ENCODE measurements at regions not wholly inside any gene's neighbourhood (a gene's known extent, or its start where the extent isn't known, plus 50 kb on each side); places are given as distances from the start of the nearest gene placed in this dataset.
"Not testable (repeated sequence)": the region's sequence is repeated elsewhere in the genome, so short reads cannot be mapped to it uniquely, and the experiment has no call there.

DNA sequence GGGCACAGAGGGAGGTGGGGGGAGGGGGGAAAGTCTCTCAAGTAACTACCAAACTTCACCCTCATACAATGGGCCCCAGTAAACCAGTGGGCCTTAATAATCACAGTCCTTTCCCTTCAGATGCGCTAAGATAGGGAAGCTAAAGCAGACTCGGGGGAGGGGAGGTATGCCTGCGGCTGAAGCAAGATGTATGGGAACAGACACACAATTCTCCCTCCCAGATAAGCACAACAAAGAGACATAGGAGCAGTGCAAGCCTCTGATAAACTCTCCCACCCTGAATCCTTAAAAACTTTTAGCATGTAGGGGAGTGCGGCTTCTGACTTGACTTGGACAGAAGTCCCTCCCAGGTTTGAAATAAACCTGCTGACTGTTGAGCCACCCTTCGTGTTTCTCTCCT, 54.7 kb downstream of the PROP1 start:
- not testable (repeated sequence) for DNase-seq (ENCODE audit: low spot score)

DNA sequence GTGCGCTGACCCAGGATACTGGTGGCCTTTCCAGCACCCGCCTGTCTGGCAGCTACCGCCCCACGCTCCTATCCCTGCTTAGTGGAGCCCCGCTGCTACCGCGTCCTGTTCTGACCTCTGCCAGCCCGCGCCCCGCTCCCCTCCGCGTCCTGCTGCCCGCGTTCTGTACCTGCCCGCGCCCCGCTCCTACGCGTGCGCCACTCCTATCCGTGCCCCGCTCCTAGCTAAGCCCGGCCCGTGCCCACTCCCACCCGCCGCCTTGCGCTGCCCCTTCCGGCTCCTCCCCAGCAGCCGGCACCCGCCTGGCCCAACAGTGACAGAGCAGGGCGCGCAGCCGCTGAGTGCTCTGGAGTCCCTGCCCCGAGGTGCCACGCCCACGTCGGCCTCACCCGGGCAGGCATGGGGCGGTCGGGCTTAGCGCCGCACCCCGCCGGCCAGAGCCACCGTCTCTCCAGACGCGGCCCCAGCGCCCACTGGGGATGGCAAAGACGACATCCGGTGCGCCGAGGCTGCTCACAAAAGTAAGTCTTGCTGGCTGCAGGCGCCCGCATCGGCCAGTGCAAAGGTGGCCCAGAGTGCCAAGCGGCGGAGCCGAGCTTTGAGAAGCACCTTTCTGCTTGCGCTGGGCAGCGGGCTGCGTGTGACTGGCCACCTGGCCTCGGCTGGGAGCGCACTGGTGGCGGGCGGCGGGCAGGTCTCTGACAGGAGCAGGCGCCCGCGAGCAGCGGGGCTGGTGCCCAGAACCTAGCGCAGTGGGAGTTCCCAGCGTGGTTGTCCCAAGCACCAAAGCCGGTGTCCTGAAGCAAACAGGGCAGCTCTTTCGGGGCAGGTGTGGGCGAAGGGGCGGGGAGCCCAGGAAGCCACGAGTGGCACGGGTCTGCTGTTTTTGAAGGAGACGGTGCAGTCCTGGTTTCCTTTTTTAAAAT, 56.5 kb downstream of the PROP1 start:
- DNase-seq (ENCODE audit: low spot score) = not testable (repeated sequence)

DNA sequence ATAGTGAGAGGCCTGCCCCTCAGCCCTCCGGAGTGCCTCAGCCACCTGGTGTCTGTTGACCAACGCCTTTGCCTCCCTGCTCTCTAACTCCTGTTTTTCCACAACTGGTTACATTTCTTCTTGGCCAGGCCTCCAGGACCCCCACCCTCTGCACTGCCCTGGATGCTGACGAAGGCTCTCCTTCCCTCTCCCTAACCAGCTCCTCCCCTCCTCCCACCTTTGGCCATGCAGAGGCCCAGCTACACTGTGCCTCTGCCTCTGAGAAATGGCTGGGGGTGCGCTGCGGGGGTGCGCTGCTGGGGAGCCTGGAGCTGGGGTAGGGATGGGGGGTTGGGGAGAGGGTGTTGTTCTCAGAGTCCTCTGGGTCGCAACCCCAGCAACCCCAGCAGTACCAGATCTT, 57.3 kb downstream of the PROP1 start:
- DNase-seq (ENCODE audit: low spot score) = not testable (repeated sequence)

DNA sequence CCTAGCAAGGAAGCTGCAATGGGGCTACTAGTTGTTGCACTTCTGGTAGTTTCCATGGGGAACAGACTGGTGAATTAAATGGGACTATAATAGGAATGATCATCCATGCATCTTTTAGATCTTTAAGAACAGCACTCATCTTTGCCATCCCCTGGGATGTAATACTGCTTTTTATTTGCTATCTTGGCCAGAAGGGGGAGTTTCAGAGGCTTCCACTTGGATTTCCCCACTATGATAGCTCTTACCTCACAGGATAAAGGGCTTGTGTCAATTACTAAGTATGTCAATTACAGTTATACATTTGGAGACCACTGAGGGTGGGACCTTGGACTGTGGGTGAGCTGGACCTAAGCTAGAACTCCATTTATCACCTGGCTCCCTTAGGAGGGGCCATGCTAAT, 61.8 kb downstream of the PROP1 start:
- DNase-seq (ENCODE audit: low spot score) = not testable (repeated sequence)

DNA sequence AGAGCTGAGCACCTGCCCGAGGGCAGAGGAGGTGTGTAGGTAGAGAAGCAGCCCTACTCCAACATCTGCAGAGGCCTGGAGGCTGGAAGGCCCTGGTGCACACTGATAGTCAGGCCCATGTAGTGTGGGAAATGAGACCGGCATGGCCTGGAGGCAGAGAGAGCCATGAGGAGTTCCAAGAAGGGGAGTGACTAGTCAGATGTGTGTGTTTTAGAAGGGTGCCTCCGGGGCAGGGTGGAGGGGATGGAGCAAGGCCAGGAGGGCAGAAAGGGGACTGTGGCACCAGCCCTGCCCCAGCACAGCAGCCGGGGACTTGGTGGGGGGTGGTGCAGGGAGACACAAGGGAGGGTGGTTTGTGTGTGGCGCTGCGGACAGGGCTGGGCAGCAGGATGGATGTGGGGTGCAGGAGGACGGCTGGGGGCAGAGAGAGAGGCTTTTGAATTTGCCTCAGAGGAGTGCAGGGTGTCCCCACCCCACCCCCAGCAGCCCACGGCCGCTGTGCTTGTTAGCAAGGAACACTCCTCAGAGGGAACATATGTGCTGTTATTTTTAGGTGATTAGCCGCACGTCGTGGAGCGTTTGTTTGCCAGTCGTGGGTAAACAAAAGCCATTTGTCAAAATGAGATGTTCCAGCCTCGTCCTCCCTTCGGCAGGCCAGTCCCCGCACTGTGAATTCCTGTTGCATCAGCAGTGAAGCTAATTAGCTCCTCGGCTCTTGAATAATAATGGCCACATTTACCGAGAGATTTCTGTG, 65.6 kb downstream of the PROP1 start:
- not testable (repeated sequence) for DNase-seq (ENCODE audit: low spot score)

DNA sequence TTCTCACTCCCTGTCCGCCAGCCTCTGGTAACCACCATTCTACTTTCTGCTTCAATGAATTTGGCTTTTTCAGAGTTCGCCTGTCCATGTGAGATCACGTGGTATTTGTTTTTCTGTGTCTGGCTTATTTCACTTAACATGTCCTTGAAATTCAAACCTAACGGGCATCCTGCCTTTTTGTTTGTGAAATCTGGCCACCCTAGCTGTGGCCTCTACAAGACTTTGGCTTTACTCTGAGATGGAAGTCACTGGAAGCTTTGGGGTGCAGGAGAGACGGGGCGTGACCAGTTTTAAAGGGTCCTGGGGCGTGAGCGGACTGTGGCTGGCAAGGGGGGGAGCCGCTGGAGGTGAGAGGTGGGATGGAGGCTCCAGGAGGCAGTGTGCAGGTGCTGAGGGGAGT, 66.4 kb downstream of the PROP1 start:
- not testable (repeated sequence) for DNase-seq (ENCODE audit: low spot score)

DNA sequence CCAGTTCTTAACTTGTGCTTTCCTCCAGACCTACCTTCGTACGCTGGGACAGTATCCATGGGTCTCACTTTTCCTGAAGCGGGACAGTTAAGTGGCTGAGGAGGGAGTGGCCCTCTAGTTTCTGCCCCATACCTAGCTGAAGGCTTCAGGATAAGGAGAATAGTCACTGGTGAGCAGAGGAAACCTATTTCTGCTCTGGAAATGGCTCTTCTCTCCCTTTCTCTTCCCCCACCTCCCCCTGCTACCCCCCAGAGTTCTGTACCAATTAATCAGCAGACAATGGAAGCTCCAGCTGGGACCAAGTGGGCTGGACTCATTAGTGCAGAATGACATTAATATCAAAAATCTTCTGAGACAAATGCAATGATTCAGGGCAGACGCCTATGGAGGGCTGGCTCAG, 68.5 kb downstream of the PROP1 start:
- not testable (repeated sequence) for DNase-seq (ENCODE audit: low spot score)

DNA sequence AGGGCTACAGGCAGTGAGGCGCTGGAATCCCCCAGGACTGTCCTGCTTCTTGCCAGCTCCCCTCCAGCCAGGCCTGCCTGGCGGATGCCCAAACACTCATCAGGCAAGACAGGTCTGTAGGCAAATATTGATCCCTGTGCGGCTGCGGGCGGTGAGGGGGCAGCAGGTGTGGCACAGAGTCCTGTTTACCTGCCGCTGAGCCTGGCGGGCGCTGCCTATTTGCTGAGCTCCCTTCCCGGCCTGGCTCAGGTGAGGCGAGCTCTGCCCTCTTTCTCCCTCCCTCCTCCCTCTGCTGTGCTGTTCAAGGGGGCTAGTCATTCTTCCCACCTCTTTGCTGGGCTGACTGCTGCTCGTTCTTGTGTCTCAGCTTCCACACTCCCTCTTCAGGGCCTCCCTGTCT, 71.5 kb downstream of the PROP1 start:
- DNase-seq (ENCODE audit: low spot score) = not testable (repeated sequence)

DNA sequence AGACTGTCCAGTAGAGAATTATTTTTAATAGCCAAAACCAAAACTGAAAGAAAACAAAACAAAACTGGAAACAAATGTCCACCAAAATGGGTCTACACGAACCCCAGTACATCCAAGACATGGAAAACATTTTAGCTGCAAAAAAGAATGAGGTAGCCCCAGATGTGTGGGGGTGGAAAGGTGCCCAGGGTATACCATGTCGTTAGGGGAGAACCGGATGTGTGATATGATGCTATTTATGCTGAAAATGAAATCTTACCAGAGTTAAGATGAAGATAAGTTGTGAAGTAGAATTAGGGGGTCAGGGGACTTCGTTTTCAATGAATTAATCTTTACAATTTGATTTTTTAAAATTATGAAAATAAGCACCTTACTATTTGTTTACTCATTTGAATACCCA, 72.2 kb downstream of the PROP1 start:
- not testable (repeated sequence) for DNase-seq (ENCODE audit: low spot score)

DNA sequence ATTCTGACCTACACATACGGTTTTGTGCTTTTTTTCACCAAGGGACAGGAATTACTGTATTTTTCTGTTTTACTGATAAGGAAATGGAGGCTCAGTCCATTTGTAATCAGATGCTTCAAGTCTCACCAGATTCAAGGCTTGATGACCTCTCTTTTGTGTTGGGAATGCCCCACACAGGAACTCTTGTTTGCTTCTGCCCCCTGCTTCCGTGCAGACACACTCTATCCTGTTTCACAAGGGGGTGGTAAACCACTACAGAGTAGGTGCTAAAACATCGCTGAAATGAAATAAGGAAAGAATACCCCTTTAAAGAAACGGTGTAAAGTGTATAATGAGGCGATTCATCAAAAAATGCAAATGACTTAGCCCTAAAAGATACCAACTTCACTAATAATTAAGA, 72.9 kb downstream of the PROP1 start:
- DNase-seq (ENCODE audit: low spot score) = not testable (repeated sequence)

DNA sequence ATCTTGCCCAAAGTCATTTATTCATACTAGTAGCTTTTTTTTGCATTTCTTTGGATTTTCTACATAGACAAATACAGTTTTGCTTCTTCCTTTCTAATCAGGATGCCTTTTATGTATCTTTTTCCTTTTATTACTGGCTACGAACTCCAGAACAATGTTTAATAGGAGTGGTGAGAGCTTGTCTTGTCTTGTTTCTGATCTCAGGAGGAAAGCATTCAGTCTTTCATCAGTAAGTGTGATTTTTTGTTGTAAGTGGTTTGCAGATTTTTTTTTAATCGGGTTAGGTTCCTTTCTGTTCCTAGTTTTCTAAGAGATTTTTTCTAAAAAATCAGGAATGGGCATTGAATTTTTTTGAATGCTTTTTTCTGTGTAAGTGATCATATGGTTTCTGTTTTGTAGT, 86.8 kb downstream of the PROP1 start:
- DNase-seq (ENCODE audit: low spot score) = not testable (repeated sequence)

DNA sequence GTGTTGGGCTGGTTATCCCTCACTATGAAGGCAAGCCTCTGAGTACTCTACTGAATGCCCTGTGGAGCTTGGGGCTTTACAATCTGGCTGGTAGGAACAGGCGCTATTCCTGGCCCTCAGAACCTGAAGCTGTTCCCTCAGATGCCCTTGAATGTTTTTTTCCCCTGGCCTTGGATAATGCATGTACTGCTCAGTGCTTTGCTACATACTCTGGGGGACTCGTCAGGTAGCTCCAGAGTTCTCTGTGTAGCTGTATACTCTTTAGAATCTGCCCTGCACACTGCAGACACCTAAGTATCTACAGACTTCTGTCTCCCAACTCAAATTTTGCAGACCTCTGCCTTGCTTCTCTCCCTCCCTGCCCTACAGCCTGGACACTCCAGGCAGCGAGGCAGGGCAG, 93.2 kb downstream of the PROP1 start:
- DNase-seq (ENCODE audit: low spot score) = not testable (repeated sequence)

DNA sequence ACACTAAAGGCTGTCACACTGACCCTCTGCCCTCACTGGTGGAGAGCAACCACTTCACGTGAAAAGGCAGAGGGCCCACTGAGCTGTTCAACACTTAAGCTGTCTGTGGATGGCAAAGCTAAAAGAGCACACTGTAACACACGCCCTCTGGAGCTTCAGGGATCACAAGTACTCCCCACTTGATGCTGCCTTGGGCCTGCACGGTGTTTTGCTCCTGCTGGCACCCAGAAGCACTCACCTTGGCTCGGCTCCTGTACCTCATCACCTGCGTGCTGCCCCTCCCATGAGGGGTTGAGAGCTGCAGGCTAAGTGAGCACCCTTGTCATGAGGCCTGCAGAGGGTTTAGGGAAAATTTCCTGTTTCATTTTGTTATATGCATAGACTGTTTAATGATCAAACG, 96.0 kb downstream of the PROP1 start:
- DNase-seq (ENCODE audit: low spot score) = not testable (repeated sequence)

DNA sequence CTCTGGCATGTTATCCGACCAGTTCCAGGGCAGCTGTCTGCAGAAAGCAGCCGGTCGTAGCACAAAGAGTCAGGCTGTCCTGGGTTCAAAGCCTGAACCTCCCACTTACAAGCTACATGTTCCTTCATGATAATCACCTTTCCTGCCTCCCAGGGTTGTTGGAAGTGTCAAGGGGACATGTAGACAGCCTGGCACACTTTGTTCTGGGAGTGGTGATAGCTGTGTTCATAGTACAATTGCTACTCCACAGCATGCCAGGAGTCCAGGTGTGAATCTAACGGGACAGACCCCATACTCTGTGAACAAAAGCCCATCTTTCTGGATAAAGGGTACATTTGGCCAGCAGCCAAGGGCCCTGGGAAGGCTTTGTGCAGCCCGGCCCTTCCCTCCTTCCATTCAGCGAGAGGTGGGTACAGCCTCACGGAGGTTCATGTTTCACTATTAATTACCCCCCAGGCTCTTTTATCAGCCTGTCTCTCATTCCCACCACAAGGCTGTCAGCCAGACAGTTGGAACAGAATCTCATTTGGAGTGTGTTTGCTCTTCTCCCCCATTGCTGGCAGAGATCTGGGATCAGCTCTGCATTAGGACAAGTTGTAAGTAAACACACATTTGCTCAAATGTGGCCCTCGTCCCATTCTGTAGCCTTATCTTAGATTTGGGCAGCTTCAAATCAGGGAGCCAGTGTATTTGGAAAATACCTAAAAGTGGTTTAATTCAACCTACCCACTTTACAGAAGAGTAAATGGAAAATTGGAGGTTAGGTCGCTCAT, 101.2 kb downstream of the PROP1 start:
- not testable (repeated sequence) for DNase-seq (ENCODE audit: low spot score)

DNA sequence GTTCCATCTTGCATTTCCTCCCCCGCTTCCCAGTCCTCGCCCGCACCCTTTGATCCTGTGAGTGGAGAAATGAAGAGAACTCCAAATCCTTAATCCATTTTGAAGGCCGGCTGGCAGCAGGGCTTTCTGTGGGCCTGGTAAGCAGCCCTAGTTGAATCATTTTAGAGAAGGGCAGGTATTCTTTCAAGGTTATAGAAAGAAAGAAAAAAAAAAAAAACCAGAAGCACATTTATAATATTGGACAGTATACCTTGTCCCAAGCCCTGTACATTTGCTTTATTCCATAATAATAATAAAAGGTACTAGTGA, 103.7 kb downstream of the PROP1 start:
- DNase-seq (ENCODE audit: low spot score) = not testable (repeated sequence)

DNA sequence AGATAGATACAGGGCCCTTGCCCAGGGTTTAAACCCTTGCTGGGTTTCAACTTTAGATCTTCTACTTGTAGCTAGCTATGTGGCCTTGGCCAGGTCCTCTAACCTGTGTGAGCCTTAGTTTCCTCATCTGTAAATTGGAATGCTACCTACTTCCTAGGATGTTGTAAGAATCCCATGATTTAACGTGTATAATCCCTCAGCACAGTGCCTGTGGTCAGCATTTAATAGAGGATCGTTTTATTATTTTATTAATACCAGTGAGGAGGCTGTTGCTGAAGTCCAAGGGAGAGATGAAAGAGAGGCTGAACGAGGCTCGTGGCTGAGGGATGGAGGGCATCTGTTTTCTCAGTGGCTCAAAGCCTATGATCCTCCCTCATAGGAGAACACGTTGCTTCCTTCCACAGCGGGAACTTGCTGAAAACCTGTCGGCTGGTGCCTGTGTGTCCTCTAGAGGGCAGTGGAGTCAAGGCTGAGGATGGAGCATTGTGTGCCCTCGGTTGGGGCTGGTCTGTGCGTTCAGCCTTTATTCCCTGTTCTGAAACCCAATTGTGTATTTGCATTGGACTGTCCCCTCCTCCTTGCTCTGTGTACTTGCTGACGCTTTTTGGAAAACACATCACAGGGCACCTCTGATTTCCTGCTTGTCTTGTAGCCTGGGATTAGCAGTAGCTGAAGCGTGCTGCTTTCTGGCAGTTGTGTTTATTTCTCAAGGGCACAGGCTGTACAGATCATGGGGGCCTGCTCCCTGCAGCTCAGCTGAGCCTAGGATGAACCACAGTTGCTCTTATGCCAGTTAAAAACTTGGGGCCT, 104.3 kb downstream of the PROP1 start:
- not testable (repeated sequence) for DNase-seq (ENCODE audit: low spot score)

DNA sequence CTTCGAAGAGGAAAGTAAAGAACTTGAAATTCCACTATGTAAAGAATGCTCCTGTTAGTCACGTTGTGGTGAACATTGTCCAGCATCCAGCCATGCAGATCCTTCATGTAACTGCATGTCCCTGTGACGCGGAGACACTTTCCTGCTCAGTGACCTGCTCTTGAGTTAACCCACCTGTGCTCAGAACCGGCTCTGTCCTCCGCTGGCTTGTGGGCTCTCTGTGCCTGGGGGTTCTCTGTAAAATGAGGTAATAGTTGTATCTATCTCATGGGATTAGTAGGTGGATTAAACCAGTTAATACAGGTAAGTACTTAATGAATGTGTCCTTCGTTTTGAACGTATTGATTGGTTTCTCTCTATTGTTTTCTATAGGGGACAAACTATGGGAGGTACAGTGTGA, 100.6 kb upstream of the FAM153A start:
- DNase-seq (ENCODE audit: low spot score) = not testable (repeated sequence)

DNA sequence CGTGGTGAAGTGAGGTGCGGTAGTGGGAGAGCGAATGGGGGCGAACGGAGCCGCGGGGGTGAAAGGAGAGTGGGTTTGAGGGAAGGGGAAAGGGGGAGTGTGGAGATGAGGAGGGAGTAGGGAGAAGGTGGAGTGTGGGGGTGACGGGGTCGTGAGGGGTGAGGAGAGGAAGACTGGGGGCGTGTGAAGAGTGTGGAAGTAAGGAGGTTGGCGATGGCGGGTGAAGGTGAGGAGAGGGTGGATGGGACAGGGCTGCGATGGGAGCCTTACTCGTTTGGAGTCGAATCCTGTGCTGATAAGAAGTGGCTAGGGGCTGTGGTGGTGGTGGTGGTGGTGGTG, 93.2 kb upstream of the FAM153A start:
- not testable (repeated sequence) for DNase-seq (ENCODE audit: low spot score)

DNA sequence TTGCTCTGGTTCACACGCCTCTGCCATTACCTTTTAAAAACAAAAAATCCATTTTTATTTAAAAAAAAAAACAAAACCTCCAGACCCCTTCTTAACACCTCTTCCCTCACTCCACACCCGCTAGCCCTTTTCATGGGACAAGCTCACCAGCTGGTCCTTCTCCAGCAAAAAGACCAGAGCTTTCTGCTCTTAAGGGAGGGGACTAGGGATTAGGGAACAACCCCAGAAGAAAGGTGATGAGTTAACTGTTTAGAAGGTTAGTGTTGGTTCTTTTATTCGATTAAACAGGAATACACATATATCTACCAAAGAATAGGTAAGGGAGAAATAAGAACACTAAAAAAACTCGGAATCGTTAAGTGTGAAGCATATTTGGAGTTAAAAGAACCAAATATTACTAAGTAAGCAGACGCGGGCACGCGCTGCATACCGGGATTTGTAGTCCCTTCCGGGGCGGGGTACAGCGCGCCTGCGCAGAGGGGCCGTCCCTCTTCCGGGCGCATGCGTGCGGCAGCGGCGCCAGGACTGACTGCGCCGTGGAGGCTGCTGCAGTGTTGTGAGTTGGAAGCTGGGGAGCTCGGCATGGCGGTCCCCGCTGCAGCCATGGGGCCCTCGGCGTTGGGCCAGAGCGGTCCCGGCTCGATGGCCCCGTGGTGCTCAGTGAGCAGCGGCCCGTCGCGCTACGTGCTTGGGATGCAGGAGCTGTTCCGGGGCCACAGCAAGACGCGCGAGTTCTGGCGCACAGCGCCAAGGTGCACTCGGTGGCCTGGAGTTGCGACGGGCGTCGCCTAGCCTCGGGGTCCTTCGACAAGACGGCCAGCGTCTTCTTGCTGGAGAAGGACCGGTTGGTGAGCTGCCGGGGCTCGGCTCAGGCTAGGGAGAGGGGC, 92.6 kb upstream of the FAM153A start:
- peak; percentile 31 for DNase-seq (ENCODE audit: low spot score)

DNA sequence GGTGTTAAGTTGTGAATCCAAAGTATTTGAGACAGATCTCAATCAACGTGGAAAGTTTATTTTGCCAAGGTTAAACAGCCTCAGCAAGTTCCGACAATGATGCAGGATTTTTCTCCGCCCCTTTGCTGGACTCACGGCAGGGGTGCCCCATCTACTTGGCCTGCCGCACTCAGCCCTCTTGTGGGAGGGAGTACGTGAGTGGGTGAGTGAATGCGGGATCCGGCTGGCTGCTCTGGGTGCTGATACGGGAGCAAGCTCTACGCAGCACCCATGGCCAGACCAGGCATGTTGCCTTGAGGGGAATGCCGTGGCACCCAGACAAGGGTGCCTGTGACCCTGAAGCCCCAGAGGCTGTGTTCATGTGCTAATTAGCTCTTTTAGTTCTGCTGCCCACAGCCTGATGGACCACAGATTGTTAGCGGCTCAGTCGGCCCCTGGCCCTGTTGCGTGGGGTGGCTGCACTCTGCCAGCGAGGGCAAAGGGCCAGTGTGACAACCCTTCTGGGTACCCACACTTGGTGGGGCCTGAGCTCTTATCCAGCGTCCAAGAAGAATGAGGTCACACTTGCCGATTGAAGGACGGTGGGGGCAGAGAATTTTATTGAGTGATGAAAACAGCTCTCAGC, 81.2 kb upstream of the FAM153A start:
- not testable (repeated sequence) for DNase-seq (ENCODE audit: low spot score)
